HK-2 (cell line): ENCODE measurements at regions not wholly inside any gene's neighbourhood (a gene's known extent, or its start where the extent isn't known, plus 50 kb on each side); places are given as distances from the start of the nearest gene placed in this dataset.

ENCODE experiments used
- DNase-seq: peaks from one replicate; pipeline ENCODE4 v3.0.0-alpha.2; 2018; ENCODE audit not compliant: unreplicated experiment

DNA sequence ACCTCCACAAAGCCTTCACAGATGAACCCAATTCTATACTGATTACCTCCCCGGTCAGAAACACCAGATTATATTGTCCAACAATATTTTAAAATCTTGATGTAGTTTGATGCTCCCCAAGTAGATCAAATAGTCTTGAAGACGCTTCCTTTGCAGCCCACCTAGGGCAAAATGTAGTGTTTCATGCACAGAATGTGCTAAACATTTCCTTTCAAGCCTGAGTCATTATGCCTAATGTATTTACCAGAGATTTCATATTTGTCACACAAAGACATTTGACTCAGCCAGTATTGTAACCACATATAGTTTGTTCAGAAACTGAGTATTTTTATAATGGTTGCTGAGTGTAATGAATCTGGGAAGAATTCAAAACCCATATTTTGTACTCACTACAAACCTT is 1396.8 kb downstream of the LRRC4C start:
- DNase-seq = no peak

DNA sequence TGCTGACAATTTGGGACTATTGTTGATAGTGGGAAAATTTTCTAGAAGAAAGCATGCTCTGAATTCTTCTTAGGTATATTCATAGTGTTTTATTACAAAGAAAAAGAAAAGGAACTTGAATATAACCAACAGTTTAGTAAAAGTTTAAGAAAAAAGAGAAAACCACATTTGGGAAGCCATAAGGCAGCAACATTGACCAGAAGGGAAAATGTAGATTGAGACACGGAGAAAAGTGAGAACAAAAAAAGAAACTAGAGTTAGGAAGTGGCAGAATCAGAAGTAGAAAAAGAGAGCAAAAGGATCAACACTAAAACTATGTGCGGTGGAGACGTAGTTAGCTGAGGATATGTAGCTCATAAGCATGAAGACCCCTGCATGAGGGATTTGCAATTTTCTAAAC is 1398.2 kb downstream of the LRRC4C start:
- DNase-seq = no peak

DNA sequence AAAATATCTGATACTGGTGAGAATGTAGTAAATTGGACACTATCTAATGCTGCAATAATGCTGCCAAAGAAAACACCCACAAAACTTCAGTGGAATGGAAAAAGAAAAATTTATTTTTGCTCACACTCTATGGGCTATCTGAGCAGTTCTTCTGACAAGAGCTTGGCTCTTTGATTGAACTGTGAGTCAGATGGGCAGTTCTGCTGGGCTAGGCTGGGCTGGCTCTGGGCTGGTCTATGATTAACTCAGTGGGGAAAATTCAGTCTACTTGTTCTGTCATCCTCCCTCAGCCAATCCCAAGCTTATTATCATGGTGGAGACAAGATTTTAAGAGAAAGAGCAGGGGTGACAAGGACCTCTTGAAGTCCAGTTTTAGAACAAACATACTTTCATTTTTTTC is 1404.8 kb downstream of the LRRC4C start:
- DNase-seq = peak; percentile 7

DNA sequence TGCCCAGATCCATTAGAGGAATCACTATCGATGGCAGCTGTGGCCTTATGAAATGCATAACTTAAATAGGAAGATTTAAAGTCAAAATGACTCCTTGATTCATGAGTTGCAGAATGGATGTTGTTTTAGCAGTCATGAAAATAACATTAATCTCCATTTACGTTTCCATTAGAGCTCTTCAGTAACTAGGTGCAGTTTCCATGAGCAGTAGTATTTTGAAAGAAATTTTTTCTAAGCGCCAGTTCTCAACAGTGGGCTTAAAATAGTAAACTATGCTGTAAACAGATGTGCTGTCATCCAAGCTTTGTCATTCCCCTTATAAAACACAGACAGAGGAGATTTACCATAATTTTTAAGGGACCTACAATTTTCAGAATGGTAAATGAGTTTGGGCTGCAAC is 1414.1 kb downstream of the LRRC4C start:
- no peak for DNase-seq

DNA sequence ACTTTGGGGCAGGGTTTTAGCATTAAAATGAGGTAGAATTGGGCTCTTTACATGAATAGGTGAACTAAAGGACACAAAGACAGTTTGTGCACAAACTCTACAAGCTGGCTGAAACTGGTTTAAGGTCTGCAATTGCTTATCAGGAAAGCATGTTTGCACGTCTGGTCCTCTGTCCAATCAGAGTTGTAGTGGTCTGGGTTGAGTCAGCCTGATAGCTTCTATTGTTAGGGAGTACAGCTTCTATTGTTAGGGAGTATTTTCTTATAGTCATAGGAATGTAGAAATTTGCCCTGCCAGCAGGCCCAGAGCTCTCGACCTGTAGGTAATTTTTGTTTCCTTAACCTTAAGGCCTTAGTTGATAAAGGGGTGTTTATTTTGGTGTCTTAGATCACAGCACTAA is 1422.4 kb downstream of the LRRC4C start:
- DNase-seq = no peak

DNA sequence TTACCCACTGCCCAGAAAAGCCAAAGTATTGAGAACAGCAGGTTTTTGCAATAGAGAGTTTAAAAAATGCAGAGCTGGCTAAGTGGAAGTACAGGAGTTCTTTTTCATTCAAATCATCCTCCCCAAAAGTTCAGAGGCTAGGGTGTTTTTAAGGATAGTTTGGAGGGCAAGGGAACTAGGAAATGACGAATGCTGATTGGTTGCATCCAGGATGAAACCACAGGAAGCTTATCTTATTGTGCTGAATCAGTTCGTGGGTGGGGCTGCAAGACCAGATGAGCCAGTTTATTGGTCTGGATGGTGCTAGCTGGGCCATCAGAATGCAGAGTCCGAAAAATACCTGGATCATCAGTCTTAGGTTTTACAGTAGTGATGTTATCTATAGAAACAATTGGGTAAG is 1427.1 kb downstream of the LRRC4C start:
- DNase-seq = no peak

DNA sequence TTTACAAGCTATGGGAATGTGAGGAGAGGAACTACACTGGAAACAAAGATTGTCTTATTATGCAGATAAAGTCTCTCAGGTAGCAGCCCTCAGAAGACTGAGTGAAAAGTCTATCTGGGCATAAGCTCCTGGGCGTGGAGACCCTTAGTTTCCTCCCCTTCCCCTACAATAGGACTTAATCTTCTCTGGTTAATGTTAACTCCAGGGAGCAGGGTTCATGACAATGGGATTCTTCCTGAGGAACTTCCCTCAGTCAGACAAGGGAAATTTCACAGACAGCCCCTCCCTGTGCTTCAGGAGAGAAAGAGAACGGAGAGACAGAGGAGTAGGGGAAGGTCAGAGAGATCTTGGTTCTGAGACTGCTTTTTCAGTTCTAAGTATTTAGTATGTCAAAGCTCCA is 1428.6 kb downstream of the LRRC4C start:
- no peak for DNase-seq

DNA sequence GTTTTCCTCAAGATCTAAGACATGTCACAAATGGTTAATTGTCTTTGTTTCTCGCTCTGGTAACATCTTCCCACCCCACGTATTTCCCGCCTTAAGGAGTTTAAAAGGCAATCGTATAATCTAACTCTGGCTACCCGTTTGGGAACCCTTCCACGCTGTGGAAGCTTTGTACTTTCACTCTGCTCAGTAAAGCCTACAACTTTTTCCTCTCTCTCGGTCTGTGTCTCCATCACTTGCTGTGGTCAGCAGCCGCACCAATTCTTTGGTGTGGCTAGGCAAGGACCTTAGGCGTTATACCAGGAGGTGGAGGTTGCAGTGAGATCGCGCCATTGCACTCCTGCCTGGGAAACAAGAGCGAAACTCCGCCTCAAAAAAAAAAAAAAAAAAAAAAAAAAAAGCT is 1430.1 kb downstream of the LRRC4C start:
- no peak for DNase-seq

DNA sequence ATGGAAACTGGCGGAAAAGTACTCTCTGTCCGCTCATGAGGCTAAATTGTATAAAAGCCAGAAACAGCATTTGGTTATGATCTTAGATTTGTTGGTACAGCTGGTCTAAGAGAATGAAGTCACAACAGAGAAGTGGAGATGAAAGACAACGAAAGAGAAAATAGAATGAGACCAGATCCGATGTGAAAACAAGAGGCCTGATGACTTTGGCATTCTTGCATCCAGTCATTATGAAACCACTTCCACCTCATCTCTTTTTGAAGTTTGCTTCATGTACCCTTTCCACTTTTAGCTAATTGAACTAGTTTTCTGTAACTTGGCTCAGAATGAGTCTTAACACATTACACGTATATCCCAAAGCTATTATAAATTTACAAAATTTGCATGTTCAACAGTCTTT is 1431.7 kb downstream of the LRRC4C start:
- DNase-seq = no peak

DNA sequence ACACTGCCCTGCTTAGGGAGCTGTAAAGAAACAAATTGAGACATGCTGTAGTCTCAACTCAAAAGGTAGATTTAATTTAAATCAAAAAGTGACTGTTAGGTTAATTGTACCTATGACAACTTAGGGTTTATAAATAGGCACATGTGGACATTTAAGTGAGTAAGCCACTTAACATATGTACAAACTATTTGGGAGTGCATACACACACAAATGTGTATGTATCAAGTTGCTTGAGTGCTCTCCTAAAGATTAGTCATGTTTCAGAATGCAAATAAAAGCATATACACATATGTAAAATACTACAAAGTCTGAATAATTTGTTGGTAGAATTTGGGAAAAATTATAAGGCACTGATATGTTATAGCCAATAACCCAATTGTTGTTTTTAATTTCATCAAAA is 1435.7 kb downstream of the LRRC4C start:
- DNase-seq = no peak

DNA sequence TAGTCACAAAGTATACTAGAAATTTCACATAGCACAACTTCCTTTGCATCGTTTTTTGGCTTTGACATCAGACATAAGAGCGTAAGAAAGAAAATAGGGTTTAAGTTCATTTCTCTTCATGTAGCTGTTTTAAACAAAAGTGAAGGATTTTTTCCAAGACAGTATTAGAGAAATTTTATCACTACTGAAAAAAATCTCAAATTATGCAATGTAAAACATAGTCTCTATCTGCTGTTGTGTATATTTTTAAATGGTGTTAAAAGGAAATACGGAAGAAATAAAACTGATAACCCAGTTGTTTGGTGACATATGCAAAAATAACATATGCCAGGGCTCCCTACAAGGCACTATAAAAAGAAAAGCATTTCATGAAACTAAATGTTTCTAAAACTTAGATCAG is 1449.4 kb downstream of the LRRC4C start:
- DNase-seq = no peak

DNA sequence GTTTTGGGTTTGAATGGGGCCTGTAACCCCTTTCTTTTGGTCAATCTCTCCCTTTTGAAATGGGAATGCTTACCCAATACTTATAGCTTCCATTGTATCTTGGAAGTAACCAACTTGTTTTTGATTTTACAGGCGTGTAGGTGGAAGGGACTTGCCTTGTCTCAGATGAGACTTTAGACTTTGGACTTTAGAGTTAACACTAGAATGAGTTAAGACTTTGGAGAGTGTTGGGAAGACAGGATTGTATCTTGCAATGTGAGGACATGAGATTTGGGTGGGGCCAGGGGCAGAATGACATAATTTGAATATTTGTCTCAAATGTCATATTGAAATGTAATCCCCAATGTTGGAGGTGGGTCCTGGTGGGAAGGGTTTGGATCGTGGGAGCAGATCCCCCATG is 1466.9 kb downstream of the LRRC4C start:
- DNase-seq = no peak

DNA sequence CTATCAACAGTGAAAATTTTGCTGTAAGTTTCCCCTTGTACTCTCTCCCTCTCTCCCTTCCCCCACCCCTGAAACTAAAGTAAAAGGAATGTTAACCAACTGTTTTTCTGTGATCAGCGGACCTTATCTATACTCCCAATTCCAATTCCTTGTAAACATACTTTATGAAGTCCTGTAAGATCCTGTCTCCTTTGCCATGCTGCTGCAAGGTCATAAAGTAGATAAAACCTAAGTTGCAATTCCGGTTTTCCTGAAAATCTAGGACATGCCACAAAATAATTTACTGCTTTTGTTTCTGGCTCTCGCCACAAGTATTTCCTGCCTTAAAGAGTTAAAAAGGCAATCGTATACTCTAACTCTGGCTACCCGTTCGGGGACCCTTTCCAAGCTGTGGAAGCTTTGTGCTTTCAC is 1469.0 kb downstream of the LRRC4C start:
- no peak for DNase-seq

DNA sequence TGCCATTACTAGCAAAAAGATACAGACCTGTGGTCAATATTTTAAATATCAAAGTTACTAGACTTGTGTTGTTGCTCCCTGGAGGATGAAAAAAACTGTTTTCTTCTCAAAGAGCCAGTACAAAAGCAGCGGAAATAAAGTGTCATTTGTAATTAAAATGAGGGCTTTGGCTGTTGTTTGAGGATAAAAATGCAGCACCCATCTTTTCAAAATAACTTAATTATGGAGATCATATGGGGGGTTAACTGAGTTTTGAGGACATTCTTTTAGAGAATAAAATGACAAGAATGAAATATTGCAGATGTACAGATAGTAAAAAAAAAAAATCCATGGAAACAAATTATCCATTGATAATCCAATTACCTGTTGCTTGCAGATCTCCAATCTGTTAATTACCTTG is 1484.4 kb downstream of the LRRC4C start:
- no peak for DNase-seq

DNA sequence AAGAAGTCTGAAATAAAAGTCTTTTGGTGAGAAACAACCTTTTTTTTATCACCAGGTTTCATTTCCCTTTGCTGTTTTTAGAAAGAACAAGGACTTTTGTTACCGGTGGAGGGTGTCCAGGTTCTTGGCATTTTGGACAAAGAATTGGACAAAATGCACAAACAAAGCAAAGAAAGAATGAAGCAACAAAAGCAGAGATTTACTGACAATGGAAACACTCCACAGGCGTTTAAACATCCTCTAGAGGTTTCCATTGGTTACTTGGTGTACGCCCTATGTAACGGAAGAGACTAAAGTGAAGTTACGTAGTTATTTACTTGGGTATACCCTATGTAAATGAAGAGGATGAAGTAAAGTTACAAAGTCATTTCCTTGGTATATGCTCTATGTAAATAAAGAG is 1487.0 kb downstream of the LRRC4C start:
- no peak for DNase-seq

DNA sequence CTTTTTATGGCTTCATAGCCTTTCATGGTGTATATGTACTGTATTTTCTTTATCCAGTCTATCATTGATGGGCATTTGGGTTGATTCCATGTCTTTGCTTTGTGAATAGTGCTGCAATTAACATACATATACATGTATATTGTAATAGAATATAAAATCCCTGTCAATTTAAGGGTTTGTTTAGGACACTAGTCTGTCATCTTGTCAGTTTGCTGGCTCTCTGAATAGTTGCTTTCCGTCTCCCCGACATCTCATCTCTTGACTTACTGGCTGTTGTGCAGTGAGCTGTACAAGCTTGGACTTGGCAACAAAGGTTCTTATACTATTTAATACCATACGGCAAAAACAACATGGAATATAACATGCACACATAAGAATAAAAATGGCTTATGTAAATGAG is 1487.5 kb downstream of the LRRC4C start:
- no peak for DNase-seq

DNA sequence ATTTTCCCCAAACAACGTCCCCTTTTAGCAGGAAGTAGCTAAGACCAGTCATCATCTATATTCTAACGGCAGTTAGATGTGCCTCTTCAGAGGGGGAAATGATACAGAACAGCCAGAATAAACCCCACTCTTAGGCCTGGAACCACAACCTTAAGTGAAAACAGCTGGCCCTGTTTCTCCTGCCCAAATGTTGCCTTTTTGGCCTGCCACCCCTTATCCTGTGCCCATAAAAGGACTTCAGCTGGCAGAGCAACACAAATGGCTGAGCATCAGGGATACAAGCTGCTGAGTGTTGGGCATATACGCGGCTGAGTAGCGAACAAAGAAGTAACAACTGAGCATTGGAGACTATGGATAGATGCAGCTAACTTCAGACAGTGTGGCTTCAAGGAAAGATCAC is 1491.4 kb downstream of the LRRC4C start:
- no peak for DNase-seq

DNA sequence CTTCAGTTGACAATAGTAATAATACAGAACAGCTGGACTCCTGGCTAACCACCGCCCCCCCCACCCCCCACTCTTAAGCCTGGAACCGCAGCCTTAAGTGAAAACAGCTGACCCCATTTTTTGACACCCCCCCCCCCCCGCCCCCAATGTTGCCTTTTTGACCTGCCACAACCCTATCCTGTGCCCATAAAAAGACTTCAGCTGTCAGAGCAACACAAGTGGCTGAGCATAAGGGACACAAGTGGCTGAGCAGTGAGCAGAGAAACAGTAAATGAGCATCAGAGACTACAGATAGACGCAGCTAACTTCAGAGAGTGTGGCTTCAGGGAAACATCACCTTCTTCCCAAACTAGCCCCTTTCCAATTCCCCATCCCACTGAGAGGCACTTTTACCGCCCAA is 1493.8 kb downstream of the LRRC4C start:
- DNase-seq = no peak

DNA sequence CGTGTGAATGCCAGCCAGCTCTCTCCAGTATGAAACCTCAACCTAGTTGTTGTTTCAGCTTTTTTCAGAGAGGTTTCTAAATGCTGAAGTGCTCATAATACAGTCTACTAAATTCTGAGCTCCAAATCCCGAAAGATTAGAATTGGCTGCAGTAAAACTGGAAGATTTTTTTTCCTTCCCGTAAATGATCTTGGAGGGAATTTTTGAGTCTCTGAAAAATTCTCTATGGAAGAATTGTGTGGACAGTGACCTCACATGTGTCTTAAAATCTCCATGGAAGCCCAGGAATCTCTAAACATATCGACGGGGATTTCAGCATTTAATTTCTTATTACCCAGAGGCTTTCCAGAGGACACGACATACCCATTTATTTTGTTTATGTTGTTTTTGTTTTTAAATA is 1499.2 kb downstream of the LRRC4C start:
- DNase-seq = no peak

DNA sequence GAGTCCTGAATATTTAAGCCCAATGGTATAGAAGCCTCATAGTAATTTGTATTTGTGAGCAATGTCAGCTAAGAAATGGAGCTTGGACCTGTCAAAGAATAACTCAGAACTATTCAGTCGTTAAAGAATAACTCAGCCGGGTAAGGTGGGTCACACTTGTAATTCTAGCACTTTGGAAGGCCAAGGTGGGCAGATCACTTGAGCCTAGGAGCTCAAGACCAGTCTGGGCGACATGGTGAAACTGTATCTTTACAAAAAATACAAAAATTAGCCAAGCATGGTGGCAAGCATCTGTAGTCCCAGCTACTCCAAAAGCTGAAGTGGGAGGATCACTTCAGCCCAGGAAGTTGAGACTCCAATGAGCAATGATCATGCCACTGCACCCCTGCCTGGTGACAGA is 1526.5 kb downstream of the LRRC4C start:
- DNase-seq = no peak

DNA sequence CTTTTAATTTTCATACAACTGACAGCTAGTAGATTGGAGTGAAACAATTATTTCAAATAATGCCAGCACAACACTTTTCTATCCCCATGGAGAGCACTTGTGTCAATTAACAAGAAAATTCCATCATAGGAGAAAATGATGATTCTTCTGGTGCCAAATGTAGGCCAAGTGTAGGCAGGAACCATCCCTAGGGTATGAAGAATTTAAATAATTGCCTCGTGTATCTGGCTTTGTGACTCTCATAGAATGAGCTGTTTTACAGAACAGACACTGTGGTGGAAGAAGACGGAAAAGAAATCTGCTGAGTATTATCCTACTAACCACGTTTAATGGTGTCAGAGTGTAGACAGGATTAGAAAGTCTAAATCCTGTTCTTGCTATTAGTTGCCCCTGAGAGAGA is 1542.2 kb downstream of the LRRC4C start:
- DNase-seq = no peak

DNA sequence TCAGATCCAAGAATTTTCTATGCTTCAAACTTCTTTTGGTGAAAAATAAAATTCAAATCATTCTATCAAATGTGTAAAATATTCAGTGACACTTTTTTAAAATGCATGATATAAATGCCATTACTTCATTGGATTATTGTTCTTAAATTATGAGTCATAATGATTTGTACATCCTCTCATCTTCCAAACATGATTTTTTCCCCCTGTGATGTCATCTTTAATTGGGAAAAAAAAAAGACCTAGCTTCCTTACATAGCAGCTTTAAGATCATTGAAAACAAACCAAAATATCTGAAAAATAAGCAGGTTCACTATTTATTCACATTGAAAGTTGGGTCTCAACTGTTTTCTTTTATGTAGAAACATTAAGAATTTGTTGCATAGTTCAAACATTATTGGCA is 1549.4 kb downstream of the LRRC4C start:
- no peak for DNase-seq

DNA sequence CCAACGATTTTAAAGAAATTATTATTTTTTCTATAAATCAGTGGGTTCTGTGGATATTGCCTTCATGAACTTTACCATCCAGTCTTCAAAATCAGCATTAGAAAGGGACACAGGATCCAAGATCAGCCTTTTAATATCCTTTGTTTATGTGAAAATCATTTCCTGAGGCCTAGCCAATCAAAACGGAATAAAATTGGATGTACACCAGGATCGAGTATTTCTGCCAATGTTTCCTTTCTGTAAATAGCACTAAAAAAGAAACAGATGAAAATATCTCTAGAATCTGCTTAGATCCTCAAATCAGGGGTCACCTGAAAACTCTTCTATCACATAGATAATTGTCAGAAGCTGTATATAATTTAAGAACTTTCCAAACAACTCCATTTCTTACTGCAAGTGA is 1598.5 kb downstream of the LRRC4C start:
- DNase-seq = no peak

DNA sequence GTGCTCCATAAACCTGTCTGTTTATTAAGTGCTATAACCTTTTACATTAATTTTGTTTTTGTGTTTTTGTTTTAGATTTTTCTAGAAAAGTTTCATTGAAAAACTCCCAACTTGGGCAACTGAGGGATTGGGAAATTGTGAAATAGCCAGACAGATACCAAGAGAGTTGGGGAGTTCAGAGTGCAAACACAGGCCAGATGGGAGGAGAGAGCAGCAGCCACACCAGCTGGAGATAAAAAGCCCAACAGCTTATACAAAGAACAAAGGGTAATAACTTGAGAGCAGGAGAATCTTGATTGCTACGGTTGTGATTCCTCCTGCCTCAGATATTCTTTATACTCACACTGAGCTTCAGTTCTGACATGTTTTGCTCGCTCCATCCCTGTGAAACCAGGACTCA is 1642.2 kb downstream of the LRRC4C start:
- DNase-seq = no peak

DNA sequence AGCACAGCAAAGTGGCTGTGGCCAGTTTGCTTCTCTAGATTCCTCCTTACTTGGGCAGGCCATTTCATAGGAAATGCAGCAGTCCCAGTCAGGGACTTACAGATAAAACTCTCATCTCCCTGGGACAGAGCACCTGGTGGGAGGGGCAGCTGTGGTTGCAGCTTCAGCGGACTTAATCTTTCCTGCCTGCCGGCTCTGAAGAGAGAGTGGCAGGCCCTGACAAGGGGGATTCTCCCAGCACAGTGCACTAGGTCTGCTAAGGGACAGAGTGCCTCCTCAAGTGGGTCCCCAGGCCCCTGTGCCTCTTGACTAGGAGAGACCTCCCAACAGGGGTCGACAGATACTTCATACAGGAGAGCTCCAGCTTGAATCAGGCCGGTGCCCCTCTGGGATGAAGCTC is 1649.1 kb downstream of the LRRC4C start:
- no peak for DNase-seq
